ENCODE measurements at regions not wholly inside any gene's neighbourhood (a gene's known extent, or its start where the extent isn't known, plus 50 kb on each side); places are given as distances from the start of the nearest gene placed in this dataset.

GRCh38 chr5:128895122-128895521 is 70.2 kb upstream of the SLC27A6 start:
- DNase-seq (ENCODE audit: low spot score): no peak

GRCh38 chr5:128896675-128897074 is 68.6 kb upstream of the SLC27A6 start:
- DNase-seq (ENCODE audit: low spot score): no peak

- no peak for DNase-seq (ENCODE audit: low spot score)
Measured at GRCh38 chr5:128903550-128903949, 61.7 kb upstream of the SLC27A6 start.

GRCh38 chr5:128904805-128905567 is 60.3 kb upstream of the SLC27A6 start:
- DNase-seq (ENCODE audit: low spot score): no peak

GRCh38 chr5:128905568-128906110 is 59.6 kb upstream of the SLC27A6 start:
- peak; percentile 62 for DNase-seq (ENCODE audit: low spot score)

- no peak for DNase-seq (ENCODE audit: low spot score)
Measured at GRCh38 chr5:128913551-128913950, 51.7 kb upstream of the SLC27A6 start.
